Urothelium cell line (cell line): ENCODE measurements at regions not wholly inside any gene's neighbourhood (a gene's known extent, or its start where the extent isn't known, plus 50 kb on each side); places are given as distances from the start of the nearest gene placed in this dataset.
"Not testable (repeated sequence)": the region's sequence is repeated elsewhere in the genome, so short reads cannot be mapped to it uniquely, and the experiment has no call there.

Experiments used
- DNase-seq: peaks from one replicate; pipeline ENCODE4 v3.0.0; 2011; ENCODE audit warnings: low spot score, mixed read lengths
- FAIRE-seq: peaks from 2 replicates; lab custom pipeline; 2011; peaks lifted over from hg19 to GRCh38; lab: Jason Lieb, UNC

GRCh38 chr13:83498481-83499190 lies 383.6 kb downstream of the SLITRK1 start:
- DNase-seq (peak; percentile 10), FAIRE-seq (no peak)

GRCh38 chr13:83498045-83498444 lies 384.2 kb downstream of the SLITRK1 start:
- FAIRE-seq (no peak), DNase-seq (no peak)

- no peak for DNase-seq
- FAIRE-seq = no peak
Observed at GRCh38 chr13:83496501-83496900, 385.8 kb downstream of the SLITRK1 start.

GRCh38 chr13:83485101-83485500 lies 397.2 kb downstream of the SLITRK1 start:
- no peak for DNase-seq
- FAIRE-seq = no peak

- FAIRE-seq = no peak
- no peak for DNase-seq
Observed at GRCh38 chr13:83471011-83471410, 411.3 kb downstream of the SLITRK1 start.

GRCh38 chr13:83470133-83470797 lies 412.0 kb downstream of the SLITRK1 start:
- DNase-seq (no peak), FAIRE-seq (no peak)

GRCh38 chr13:83453723-83454122 lies 428.6 kb downstream of the SLITRK1 start:
- no peak for FAIRE-seq

GRCh38 chr13:83453300-83453699 lies 429.0 kb downstream of the SLITRK1 start:
- DNase-seq (no peak), FAIRE-seq (no peak)

More at GRCh38 chr13:83453723-83454122, 428.6 kb downstream of the SLITRK1 start:
- no peak for DNase-seq

- DNase-seq = no peak
- no peak for FAIRE-seq
Observed at GRCh38 chr13:83452292-83452950, 429.9 kb downstream of the SLITRK1 start.

- no peak for FAIRE-seq
Observed at GRCh38 chr13:83450591-83450990, 431.7 kb downstream of the SLITRK1 start.

GRCh38 chr13:83449668-83450395 lies 432.4 kb downstream of the SLITRK1 start:
- FAIRE-seq = no peak
- no peak for DNase-seq

More at GRCh38 chr13:83450591-83450990, 431.7 kb downstream of the SLITRK1 start:
- DNase-seq = no peak

- DNase-seq (no peak), FAIRE-seq (no peak)
Observed at GRCh38 chr13:83440465-83440864, 441.8 kb downstream of the SLITRK1 start.

- not testable (repeated sequence) for DNase-seq, FAIRE-seq
Observed at GRCh38 chr13:83439464-83439863, 442.8 kb downstream of the SLITRK1 start.

GRCh38 chr13:83423861-83424260 lies 458.4 kb downstream of the SLITRK1 start:
- no peak for DNase-seq
- FAIRE-seq = no peak

- FAIRE-seq = no peak
- DNase-seq = no peak
Observed at GRCh38 chr13:83423381-83423780, 458.9 kb downstream of the SLITRK1 start.

- DNase-seq (no peak), FAIRE-seq (no peak)
Observed at GRCh38 chr13:83414393-83414792, 467.9 kb downstream of the SLITRK1 start.

GRCh38 chr13:83386609-83387008 lies 495.7 kb downstream of the SLITRK1 start:
- DNase-seq (no peak), FAIRE-seq (no peak)

- no peak for DNase-seq
- no peak for FAIRE-seq
Observed at GRCh38 chr13:83378908-83379307, 503.4 kb downstream of the SLITRK1 start.

GRCh38 chr13:83377491-83377890 lies 504.8 kb downstream of the SLITRK1 start:
- no peak for FAIRE-seq

GRCh38 chr13:83372786-83373185 lies 509.5 kb downstream of the SLITRK1 start:
- FAIRE-seq = no peak
- DNase-seq = no peak

More at GRCh38 chr13:83377491-83377890, 504.8 kb downstream of the SLITRK1 start:
- no peak for DNase-seq

- DNase-seq (no peak), FAIRE-seq (no peak)
Observed at GRCh38 chr13:83365723-83366122, 516.6 kb downstream of the SLITRK1 start.
